Omental fat pad (tissue), 3 donors: ENCODE measurements at regions not wholly inside any gene's neighbourhood (a gene's known extent, or its start where the extent isn't known, plus 50 kb on each side); places are given as distances from the start of the nearest gene placed in this dataset.

Experiments used
- ATAC-seq: fragments of 150-250 bp; one replicate; pipeline ENCODE4 v1.9.1; 2016; ENCODE audit warnings: mild to moderate bottlenecking, moderate library complexity; ENCODE audit not compliant: low FRiP score
- DNase-seq: peaks from one replicate; pipeline ENCODE4 v3.0.0-alpha.2; 2019; ENCODE audit warnings: low spot score
- CTCF ChIP-seq, 3 donors: fragments of 450-650 bp; IDR thresholded peaks; one replicate each; pipeline ENCODE4 v1.5.1; 2016 to 2017; ENCODE audit warnings: antibody characterized with exemption in 3 of 3, mild to moderate bottlenecking in 3 of 3, moderate library complexity in 2 of 3

GRCh38 chr10:120188950-120189349 is 268.1 kb upstream of the PLPP4 start:
- DNase-seq, result no peak
- TF ChIP-seq CTCF (IDR thresholded peaks at IDR 0.05), result no peak
- ATAC-seq, result no peak

GRCh38 chr10:120195984-120196712 is 260.9 kb upstream of the PLPP4 start:
- no peak for TF ChIP-seq CTCF (IDR thresholded peaks at IDR 0.05)
- ATAC-seq, result no peak
- DNase-seq, result no peak

GRCh38 chr10:120204877-120205276 is 252.2 kb upstream of the PLPP4 start:
- no peak for DNase-seq
- ATAC-seq, result no peak
- no peak for TF ChIP-seq CTCF (IDR thresholded peaks at IDR 0.05)

GRCh38 chr10:120205368-120206018 is 251.5 kb upstream of the PLPP4 start:
- no peak for DNase-seq
- no peak for TF ChIP-seq CTCF (IDR thresholded peaks at IDR 0.05)
- ATAC-seq, result no peak

- TF ChIP-seq CTCF (IDR thresholded peaks at IDR 0.05), result no peak
- DNase-seq (no peak), ATAC-seq (no peak)
Observed at GRCh38 chr10:120208488-120208887, 248.5 kb upstream of the PLPP4 start.

GRCh38 chr10:120209124-120209762 is 247.8 kb upstream of the PLPP4 start:
- no peak for TF ChIP-seq CTCF (IDR thresholded peaks at IDR 0.05)
- no peak for DNase-seq
- no peak for ATAC-seq
